GM18858 (cell line): ENCODE measurements at regions not wholly inside any gene's neighbourhood (a gene's known extent, or its start where the extent isn't known, plus 50 kb on each side); places are given as distances from the start of the nearest gene placed in this dataset.
"Not testable (repeated sequence)": the region's sequence is repeated elsewhere in the genome, so short reads cannot be mapped to it uniquely, and the experiment has no call there.

Experiments
- ATAC-seq: cut with Tn5 transposase; IDR thresholded peaks from one replicate; pipeline ENCODE4 v1.9.1; 2021; ENCODE audit not compliant: unreplicated experiment

DNA sequence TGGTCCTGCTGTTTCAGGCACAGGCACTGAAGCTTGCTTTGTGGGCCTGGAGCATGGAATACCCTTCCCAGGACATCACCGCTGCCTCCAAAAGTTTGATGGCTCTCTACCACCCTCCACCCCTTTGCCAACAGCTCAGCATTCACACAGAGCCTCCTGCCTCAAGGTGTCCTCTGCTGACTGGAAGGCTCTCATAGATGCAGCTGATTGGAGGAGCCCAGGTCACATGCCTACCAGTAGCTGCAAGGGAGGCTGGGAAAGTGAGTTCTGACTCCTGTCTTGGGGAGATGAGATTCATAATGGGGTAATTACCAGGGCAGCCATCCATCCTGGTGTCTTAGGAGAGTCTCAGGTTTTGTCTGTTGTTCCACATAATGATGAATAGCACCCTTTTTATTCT is 124.8 kb upstream of the GRIK3 start:
- ATAC-seq = no peak

DNA sequence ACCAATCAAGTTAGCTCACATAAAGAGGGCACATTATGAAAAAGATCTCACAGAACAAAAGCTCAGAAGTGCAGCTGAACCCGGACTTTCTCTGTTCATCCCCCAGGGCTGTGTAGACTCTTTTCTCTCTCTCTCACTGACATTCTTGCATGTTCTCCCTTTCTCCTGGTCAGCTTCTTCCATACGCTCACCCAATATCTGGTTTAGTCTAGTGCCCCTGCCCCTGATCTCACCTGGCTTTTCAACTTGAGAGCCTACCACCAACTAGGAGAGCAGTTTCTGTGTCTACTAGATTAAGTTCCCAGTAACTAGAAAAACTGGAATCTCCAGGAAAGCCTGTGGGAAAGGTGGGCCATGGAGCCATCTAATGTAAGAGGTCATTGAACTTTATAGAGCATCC is 126.9 kb upstream of the GRIK3 start:
- no peak for ATAC-seq

DNA sequence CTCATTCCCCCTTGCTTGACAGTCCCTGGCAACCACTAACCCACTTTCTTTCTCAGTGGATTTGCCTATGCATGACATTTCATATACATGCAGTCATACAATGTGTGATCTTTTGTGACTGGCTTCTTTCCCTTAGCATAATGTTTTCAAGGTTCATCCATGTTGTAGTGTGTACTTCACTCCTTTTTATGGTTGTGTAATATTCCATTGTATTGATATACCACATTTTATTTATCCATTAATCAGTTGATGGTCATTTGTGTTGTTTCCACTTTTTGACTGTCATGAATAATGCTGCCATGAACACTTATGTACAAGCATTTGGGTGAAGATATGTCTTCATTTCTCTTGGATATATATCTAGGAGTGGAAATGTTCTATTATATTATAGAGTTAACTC is 127.7 kb upstream of the GRIK3 start:
- ATAC-seq = no peak

DNA sequence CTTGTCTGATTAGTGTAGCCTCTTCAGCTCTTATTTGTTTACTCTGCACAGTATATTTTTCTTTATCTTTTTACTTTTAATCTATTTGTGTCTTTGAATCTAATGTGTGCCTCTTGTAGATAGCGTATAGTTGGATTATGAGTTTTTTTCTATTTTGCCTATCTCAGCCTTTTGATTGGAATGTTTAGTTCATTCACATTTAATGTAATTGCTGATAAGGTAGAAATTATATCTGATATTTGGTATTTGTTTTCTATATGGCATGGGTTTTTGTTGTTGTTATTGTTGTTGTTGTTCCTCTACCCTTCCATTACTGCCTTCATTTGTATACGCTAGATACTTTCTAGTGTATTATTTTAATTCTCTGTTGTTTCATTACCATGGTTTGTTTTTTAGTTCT is 131.7 kb upstream of the GRIK3 start:
- ATAC-seq = no peak

DNA sequence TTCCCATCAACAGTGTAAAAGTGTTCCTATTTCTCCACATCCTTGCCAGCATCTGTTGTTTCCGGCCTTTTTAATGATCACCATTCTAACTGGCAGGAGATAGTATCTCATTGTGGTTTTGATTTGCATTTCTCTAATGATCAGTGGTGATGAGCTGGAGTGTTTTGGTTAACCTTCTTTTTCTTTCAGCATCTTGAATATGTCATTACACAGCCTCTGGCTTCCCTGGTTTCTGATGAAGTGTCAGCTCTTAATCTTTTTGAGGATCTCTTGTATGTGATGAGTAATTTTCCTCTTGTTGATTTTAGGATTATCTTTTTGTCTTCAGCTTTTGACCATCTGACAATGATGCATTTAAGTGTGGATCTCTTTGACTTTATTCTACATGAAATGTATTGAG is 133.2 kb upstream of the GRIK3 start:
- no peak for ATAC-seq

DNA sequence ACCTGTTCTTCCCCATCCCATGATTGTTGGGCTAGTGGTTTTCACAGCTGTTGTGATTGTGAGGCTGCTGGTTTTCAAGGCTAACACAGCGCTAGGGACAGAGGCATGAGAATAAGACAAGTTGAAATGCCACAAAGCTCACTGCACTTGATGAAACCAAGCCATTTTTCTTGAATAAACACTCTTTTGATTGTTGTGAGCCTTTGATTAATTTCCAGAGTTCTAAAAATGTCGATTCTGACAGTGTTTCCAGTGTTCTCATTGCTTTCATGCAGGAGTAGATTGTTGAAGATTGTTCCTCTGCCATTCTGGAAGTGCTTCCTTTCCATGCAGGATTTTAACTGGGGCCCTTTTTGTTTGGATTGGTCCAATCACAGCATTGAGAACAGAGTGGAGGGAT is 134.9 kb upstream of the GRIK3 start:
- ATAC-seq = no peak

DNA sequence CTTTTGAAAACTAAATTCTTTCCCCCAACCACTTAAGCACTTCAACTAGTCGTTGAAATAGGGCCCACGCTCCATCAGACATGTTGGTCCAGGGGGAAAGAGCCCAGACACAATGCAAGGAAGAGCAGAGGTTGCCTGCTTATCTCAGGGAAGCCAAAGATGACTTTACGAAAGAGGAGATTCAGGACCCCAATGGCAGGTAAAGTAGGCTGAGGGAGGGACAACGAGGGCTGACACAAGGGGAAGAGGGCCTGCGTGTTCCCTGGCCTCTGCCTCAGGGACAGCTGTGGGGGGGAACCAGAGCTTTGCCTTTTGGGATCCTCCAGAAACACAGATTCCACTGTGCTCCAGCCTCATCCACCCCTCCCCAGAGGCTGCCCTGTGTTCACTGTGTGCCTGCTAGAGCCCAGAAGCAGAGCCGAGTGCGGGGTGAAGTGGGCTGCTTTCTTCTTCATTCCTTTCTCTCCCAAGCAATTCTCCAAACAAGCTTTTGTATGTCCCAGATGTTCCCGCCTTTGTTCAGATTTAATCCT is 135.5 kb upstream of the GRIK3 start:
- no peak for ATAC-seq

DNA sequence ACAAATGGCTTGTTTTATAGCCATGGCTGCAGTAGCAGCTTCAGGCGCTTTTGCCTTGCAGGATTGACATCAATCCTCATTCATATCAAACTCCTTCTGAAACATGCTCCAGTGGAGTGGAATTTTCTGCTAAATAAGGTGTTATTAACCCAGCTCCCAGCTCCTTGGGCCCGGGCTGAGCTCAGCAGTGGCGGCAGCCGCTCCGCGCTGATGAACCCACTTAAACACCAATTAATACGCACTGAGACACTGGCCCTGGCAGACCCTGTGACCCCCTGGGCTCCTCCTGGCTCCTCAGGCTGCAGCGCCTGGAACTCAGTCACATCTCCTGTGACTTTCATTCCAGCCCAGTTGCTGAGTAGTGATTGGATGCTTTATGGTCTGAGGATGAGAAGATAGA is 137.4 kb upstream of the GRIK3 start:
- no peak for ATAC-seq

DNA sequence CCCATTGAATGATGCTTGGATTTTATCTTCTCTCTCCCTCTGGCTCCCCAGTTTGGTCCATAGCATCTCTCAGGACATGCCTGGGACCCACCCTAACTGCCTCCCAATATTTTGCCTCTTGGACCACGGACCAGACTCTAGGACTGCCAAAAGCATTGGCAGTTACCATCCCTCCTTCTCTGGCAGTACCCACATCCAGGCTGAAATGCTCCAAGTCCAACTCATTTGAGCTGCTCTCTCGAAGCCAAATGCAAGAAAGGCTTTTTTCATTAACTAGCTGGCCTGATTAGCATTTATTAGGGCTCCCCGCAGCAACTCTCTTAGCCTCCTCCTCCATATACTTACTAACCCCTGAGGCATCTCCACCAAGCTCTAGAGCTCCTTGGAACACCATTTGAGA is 140.0 kb upstream of the GRIK3 start:
- no peak for ATAC-seq

DNA sequence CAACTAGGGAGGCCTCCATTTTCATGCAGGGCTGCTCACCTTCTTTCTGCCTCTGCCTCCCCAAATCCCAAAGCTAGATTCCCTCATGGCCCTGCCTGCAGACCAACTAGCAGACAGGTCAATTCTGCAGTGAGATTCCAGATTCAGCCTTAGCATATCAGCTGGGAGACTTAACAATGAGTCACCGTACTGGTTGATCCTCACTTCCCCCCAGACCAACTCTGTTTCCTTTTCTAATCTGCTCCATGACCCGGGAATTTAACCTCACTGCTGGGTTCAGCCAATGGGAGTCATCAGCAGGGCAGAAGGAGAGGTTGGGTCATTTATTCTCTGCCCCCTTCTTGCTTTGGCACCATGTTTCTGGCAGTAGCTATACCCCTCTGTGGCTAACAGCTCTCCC is 140.6 kb upstream of the GRIK3 start:
- no peak for ATAC-seq

DNA sequence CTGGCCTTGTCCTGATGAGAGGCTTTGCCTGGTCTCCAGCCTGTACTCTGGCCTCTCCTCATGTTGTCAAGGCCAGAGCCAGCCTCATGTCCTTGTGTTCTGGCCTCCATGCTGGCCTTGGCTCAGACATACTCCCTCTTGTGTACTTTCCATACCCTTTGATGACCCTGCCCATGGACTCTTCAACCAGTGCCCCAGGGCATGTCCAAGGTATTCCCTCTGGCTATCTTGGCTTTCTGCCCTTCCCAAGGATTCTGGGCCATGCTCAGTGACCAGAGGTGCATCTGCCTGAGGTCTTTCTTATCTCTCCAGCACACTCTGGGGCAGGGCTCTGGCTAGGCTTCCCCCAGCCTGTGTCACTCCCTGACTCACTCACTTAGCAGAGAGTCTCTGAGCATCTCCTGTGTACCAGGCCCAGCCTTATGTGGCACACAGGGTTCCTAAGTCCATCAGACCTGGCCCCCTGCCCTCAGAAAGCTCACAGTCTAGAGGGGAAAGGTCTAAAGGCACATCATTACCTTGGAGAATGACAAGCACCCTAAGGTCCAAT is 141.4 kb upstream of the GRIK3 start:
- no peak for ATAC-seq

DNA sequence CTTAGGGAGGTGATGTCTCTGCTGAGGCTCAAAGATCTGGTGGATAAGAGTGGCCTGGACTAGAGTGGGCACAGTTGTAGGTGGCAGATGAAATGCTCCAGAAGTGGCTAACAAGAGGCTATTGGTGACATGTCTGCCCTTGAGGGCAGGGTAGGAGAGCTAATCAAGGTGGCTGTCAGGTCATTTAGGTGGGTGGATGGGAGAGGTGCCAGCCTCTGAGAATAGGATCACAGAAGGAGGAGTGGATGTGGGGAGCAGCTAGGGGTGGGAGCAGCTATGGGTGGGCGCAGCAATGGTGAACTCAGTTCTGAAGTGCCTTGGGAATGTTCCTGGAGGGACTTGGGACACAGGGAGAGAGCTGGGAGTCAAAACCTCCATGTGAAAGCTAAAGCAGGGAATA is 142.0 kb upstream of the GRIK3 start:
- ATAC-seq = no peak

DNA sequence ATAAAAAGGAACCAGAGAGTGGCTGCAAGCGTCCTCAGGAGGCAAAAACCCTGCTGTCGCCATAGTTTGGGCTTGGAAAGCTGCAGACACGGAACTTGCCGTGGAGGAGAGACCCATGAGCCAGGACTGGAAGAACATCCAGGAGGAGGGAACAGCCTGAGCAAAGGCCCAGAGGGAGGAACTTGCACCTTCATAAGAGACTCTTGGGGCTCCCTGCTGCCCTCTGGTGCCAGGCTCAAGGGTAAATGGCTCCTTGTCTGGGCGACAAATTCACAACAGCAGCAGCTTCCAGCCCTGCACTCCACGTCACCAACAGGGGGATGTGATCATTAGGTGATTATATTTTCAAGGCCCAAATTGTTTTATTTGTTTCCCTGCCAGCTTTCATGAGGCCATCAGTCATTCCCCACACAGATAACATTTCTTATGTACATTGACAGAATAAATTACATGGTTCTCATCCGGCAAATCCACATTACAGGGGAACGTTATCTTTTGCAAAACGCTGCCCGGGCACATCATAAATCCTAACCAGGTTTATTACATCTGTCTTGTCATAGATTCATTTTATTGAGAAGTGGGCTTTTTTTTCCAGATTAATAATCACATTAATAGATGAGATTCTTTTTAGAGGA is 143.0 kb upstream of the GRIK3 start:
- ATAC-seq = no peak

DNA sequence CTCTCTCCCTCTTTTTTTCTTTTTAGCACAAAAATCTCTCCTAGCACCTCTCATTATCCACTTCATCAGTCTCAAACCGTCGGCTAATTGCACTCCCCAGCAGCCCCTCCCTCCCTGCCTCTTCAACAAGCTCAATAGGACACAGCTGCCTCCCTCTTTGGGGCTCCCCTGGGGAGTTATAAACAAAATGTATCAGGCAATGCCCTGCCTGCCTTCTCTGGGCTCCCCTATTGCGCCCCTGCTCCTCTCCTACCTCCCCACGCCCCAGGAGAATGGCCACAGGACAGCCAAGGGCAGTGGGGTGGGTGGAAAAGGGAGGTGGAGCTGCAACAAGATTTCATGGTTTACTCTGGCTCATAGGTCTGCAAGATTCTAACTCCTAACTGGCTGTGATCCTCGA is 147.1 kb upstream of the GRIK3 start:
- ATAC-seq = no peak

DNA sequence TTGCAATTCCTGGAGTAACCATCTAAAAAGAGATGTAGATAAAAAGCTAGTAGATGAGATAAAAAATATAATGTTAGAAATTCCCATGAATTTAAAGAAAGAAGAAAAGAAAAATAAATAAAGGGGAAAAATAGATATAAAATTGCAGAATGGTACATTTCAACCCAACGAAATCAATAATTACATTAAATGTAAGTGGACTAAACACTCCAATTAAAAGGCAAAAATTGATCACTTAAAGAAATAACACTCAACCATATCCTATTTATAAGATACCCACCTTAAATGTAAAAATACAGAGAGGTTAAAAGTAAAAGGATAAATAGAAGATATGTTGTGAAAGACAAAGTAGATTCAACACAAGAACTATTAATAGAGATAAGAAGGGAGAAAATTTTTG is 150.5 kb upstream of the GRIK3 start:
- no peak for ATAC-seq

DNA sequence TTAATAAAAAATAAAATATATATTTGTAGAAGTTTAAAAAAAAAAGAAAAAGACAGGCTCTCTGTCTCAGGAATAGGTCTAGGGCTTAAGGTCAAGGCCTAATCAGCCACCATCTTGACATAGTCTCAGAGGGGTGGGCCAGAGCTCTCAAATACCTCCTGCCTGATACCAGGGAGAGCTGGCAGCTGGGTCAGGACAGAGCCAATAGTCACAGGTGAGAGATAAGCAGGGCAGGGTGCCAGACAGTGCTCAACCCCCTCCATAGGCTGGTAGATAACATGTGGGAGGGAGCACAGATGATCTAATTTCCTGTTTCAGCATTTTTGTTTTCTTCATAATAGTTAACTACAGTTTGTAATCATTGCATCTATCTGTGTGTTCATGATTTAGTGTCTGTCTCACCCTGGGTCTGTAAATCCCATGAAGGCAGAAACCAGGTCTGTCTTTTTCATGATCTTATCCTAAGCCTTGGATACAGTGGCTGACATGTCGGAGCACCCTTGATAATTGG is 152.0 kb upstream of the GRIK3 start:
- no peak for ATAC-seq

DNA sequence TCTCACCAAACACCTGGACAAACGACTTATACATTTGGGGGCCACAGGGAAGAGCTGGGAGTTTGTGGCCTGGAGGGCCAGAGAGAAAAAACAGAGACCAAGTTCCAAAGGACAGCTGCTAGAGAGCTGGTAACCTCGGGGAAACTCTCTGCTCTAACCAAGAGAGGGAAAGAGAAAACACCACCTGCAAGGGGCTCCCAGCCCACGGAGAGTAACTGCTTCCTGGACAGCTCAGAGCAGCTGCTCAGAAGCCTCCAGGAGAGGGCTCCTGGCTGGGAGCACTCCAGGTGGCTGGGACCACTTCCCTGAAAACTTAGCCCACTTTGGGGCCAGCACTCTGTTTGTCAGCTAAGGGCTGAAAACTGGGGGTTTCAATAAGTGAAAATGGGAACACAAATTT is 154.8 kb upstream of the GRIK3 start:
- ATAC-seq = no peak

DNA sequence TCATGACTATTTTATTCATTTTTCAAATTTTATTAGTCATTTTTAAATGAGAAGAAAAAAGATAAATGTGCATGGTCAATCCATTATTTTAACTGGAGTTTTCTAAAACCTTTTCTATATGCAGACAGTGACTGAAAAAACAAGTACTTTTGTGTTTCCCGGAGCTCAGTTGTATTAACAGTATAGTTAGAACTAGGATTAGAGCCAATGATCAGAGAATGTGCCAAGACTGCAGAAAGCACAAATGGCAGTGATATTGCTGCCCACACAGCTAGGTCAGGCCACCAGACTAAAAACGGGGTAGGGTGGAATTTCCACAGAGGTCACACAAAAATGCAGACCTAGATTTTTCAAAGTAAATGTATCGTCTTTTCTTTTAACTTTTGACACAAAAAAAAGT is 163.1 kb upstream of the GRIK3 start:
- ATAC-seq = no peak

DNA sequence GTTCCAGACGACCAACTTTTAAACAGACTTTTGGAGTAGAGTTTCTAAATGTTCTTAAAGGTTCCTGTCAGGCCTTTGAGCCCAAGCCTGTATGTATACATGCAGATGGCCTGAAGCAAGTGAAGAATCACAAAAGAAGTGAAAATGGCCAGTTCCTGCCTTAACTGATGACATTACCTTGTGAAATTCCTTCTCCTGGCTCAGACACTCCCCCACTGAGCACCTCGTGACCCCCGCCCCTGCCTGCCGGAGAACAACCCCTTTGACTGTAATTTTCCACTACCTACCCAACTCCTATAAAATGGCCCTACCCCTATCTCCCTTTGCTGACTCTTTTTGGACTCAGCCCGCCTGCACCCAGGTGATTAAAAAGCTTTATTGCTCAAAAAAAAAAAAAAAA is 180.0 kb upstream of the GRIK3 start:
- not testable (repeated sequence) for ATAC-seq

DNA sequence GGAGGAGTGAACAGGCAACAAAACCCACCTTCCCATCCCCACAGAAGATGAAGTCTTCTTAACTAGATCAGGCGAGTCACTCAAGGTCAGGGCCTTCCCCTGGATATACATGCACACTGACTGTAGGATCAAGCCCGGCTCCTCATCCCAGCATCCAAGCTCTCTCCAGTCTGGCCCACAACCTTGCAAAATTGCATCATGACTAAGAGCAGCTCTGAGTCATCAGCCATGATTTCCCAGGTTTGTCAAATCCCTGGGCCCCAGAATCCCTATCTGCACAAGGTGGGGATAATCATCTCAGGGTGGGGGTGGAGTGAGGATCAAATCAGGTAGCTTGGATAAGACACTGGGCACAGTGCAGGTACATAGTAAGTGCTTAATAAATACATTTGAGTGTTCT is 199.3 kb upstream of the GRIK3 start:
- ATAC-seq = no peak

DNA sequence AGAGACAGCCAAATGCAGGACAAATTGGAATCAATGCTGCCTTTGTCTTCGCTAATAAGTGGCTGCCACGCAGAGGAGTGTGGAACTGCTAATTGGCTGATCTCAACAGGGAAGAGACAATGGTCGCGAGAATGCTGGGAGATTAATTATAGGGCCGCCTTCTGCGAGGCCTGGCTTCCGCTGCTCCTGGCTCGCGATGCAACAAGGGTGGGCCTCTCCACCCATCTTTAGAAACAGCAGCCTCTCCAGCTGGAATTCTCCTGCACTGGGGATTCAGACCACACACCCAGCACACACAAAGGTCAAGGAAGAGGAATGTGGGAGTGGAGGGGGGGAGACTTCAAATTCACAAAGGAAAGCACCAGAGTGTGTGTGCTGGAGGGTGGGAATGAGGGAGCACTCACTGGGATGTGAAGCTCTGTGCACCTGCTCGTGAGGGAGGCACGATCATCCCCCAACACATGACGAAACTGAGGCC is 200.7 kb upstream of the GRIK3 start:
- no peak for ATAC-seq

DNA sequence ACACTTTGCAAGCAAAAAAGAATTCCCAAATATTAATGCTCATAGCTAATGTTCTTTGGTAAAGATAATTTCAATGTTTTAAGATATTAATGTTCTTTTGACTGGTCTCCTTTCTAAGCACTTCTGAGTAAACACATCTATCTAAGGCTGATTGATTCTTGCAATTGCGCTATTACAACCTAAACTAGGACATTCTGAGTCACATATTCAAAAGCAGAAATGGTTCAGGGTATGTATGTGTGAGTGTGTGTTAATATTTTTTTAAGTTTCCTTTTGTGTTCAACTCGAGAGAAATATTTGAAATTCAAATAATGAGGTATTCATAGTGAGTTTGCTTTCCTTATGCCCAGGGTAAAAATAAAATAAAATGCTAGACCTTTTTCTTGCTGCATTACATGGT is 203.6 kb upstream of the GRIK3 start:
- no peak for ATAC-seq
